HepG2 (cell line): ENCODE measurements at regions not wholly inside any gene's neighbourhood (a gene's known extent, or its start where the extent isn't known, plus 50 kb on each side); places are given as distances from the start of the nearest gene placed in this dataset.

Experiments used
- CSRNP1 ChIP-seq: sonication (generic); formaldehyde crosslinking; IDR thresholded peaks from 2 replicates; pipeline ENCODE4 v1.8.1; 2023; ENCODE audit warnings: mild to moderate bottlenecking, missing genetic modification reagents
- FOSL1 ChIP-seq: sonication (generic); formaldehyde crosslinking; IDR thresholded peaks from 2 replicates; pipeline ENCODE4 v1.9.0; 2021; ENCODE audit warnings: missing genetic modification reagents, borderline replicate concordance
- FOXK1 ChIP-seq: sonication (generic); formaldehyde crosslinking; IDR thresholded peaks from 2 replicates; pipeline ENCODE4 v1.4.0; 2020; ENCODE audit warnings: low read depth, missing genetic modification reagents, borderline replicate concordance
- GTF2F1 ChIP-seq: fragments of 150-350 bp; IDR thresholded peaks from 2 replicates; pipeline ENCODE4 v1.6.1; 2014; ENCODE audit warnings: low read length
- HCFC1 ChIP-seq: fragments of 150-350 bp; IDR thresholded peaks from 2 replicates; pipeline ENCODE4 v1.6.1; 2014; ENCODE audit warnings: low read depth, low read length
- HMG20A ChIP-seq: IDR thresholded peaks from 2 replicates; pipeline ENCODE4 v1.6.1; 2016; ENCODE audit warnings: borderline replicate concordance
- NONO ChIP-seq, 2 experiments: fragments of 450-650 bp in 1 of 2; sonication (generic) in 1 of 2; formaldehyde crosslinking in 1 of 2; IDR thresholded peaks in 1 of 2; conservative IDR thresholded peaks in 1 of 2; 2 replicates each; pipeline versions ENCODE4 v1.6.1 to v1.8.0; 2017 to 2022; ENCODE audit warnings: mild to moderate bottlenecking in 1 of 2, missing genetic modification reagents in 1 of 2, moderate library complexity in 1 of 2
- PAF1 ChIP-seq: IDR thresholded peaks from 2 replicates; pipeline ENCODE4 v1.6.1; 2016; ENCODE audit warnings: missing genetic modification reagents, missing compliant biosample characterization
- PHF5A ChIP-seq: IDR thresholded peaks from one replicate; pipeline ENCODE4 v1.6.1; 2018; ENCODE audit warnings: low read depth, missing genetic modification reagents; ENCODE audit not compliant: unreplicated experiment
- PHF8 ChIP-seq: sonication (generic); formaldehyde crosslinking; IDR thresholded peaks from 2 replicates; pipeline ENCODE4 v1.5.0; 2020; ENCODE audit warnings: missing genetic modification reagents
- RAD51 ChIP-seq: fragments of 450-650 bp; IDR thresholded peaks from 2 replicates; pipeline ENCODE4 v1.6.1; 2016; ENCODE audit warnings: borderline replicate concordance
- RFX1 ChIP-seq: fragments of 450-650 bp; IDR thresholded peaks from 2 replicates; pipeline ENCODE4 v1.6.1; 2017
- RORA ChIP-seq: sonication (generic); formaldehyde crosslinking; IDR thresholded peaks from 2 replicates; pipeline ENCODE4 v1.5.0; 2020; ENCODE audit warnings: mild to moderate bottlenecking, missing genetic modification reagents, moderate library complexity
- SATB2 ChIP-seq: sonication (generic); formaldehyde crosslinking; IDR thresholded peaks from 2 replicates; pipeline ENCODE4 v1.5.0; 2020; ENCODE audit warnings: missing genetic modification reagents
- ZBTB1 ChIP-seq: sonication (generic); formaldehyde crosslinking; IDR thresholded peaks from 2 replicates; pipeline ENCODE4 v1.4.0; 2020; ENCODE audit warnings: missing genetic modification reagents, borderline replicate concordance
- ZMYM2 ChIP-seq: sonication (generic); formaldehyde crosslinking; IDR thresholded peaks from 2 replicates; pipeline ENCODE4 v1.8.0; 2022; ENCODE audit warnings: mild to moderate bottlenecking, missing genetic modification reagents
- ZNF547 ChIP-seq: sonication (generic); formaldehyde crosslinking; IDR thresholded peaks from 2 replicates; pipeline ENCODE4 v1.5.1; 2020; ENCODE audit warnings: mild to moderate bottlenecking, missing genetic modification reagents
- ZNF879 ChIP-seq: sonication (generic); formaldehyde crosslinking; IDR thresholded peaks from 2 replicates; pipeline ENCODE4 v1.8.1; 2023; ENCODE audit warnings: missing genetic modification reagents
- TF ChIP-seq, protein P1 (sequence below): sonication (generic); formaldehyde crosslinking; IDR thresholded peaks from 2 replicates; pipeline ENCODE4 v1.5.0; 2020; ENCODE audit warnings: mild to moderate bottlenecking, missing genetic modification reagents
- TF ChIP-seq, protein P2 (sequence below), 2 experiments: sonication (generic) in 1 of 2; formaldehyde crosslinking in 1 of 2; IDR thresholded peaks; 2 replicates each; pipeline versions ENCODE4 v1.5.1 to v1.6.1; 2011 to 2020; ENCODE audit warnings: borderline replicate concordance in 1 of 2, low read depth in 1 of 2, low read length in 1 of 2, mild to moderate bottlenecking in 1 of 2, missing genetic modification reagents in 1 of 2, moderate library complexity in 1 of 2

- TF ChIP-seq CSRNP1 (CRISPR knock-in tag) (peak; percentile 88), GTF2F1 (no peak), HMG20A (CRISPR knock-in tag) (peak; percentile 99), RORA (CRISPR knock-in tag) (no peak), ZNF547 (CRISPR knock-in tag) (no peak; the same call in 1 of the 2 replicates), FOXK1 (CRISPR knock-in tag) (peak; percentile 84; the same call in 1 of the 2 replicates), PAF1 (no peak), ZNF879 (no peak), PHF5A (CRISPR knock-in tag) (no peak), PHF8 (CRISPR knock-in tag) (peak; percentile 50; the same call in 1 of the 2 replicates), RAD51 (no peak), NONO (IDR thresholded peaks at IDR 0.05) (no peak), NONO (CRISPR knock-in tag; conservative IDR thresholded peaks at IDR 0.05) (peak; percentile 83), ZMYM2 (no peak), RFX1 (no peak), SATB2 (CRISPR knock-in tag) (peak; percentile 89; the same call in 1 of the 2 replicates), HCFC1 (no peak), FOSL1 (CRISPR knock-in tag) (0 out of 2 replicates have a peak, but pooled peaks have one; percentile 36), ZBTB1 (CRISPR knock-in tag) (no peak; the same call in 1 of the 2 replicates)
- TF ChIP-seq, protein P1, sequence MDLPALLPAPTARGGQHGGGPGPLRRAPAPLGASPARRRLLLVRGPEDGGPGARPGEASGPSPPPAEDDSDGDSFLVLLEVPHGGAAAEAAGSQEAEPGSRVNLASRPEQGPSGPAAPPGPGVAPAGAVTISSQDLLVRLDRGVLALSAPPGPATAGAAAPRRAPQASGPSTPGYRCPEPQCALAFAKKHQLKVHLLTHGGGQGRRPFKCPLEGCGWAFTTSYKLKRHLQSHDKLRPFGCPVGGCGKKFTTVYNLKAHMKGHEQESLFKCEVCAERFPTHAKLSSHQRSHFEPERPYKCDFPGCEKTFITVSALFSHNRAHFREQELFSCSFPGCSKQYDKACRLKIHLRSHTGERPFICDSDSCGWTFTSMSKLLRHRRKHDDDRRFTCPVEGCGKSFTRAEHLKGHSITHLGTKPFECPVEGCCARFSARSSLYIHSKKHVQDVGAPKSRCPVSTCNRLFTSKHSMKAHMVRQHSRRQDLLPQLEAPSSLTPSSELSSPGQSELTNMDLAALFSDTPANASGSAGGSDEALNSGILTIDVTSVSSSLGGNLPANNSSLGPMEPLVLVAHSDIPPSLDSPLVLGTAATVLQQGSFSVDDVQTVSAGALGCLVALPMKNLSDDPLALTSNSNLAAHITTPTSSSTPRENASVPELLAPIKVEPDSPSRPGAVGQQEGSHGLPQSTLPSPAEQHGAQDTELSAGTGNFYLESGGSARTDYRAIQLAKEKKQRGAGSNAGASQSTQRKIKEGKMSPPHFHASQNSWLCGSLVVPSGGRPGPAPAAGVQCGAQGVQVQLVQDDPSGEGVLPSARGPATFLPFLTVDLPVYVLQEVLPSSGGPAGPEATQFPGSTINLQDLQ, result no peak
- TF ChIP-seq, protein P2, sequence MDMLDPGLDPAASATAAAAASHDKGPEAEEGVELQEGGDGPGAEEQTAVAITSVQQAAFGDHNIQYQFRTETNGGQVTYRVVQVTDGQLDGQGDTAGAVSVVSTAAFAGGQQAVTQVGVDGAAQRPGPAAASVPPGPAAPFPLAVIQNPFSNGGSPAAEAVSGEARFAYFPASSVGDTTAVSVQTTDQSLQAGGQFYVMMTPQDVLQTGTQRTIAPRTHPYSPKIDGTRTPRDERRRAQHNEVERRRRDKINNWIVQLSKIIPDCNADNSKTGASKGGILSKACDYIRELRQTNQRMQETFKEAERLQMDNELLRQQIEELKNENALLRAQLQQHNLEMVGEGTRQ (IDR thresholded peaks at IDR 0.05; ENCODE audit: low read depth, low read length), result no peak
- TF ChIP-seq, protein P2 (CRISPR knock-in tag; IDR thresholded peaks at IDR 0.05; ENCODE audit: borderline replicate concordance), result no peak
- TF ChIP-seq, all 625 proteins: peak for 246
Measured at GRCh38 chr16:54628796-54629625, 301.7 kb upstream of the IRX5 start (continued).
